Hepatocyte (in vitro differentiated cells): ENCODE measurements at regions not wholly inside any gene's neighbourhood (a gene's known extent, or its start where the extent isn't known, plus 50 kb on each side); places are given as distances from the start of the nearest gene placed in this dataset.

Experiments
- DNase-seq: peaks from one replicate; pipeline ENCODE4 v3.0.0-alpha.2; 2016; ENCODE audit warnings: low spot score
- H2AFZ ChIP-seq: fragments of 200-600 bp; sonication (generic); 2 replicates; pipeline ENCODE4 v1.6.0; 2016; ENCODE audit warnings: antibody characterized with exemption, mild to moderate bottlenecking
- H3K27ac ChIP-seq: fragments of 200-600 bp; sonication (generic); 2 replicates; pipeline ENCODE4 v1.5.1; 2016; ENCODE audit warnings: mild to moderate bottlenecking
- H3K27me3 ChIP-seq: fragments of 200-600 bp; sonication (generic); 2 replicates; pipeline ENCODE4 v1.6.1; 2016
- H3K36me3 ChIP-seq: fragments of 200-600 bp; sonication (generic); replicated peaks from 2 replicates; pipeline ENCODE4 v1.5.1; 2016; ENCODE audit warnings: low read depth; ENCODE audit not compliant: insufficient read depth
- H3K4me1 ChIP-seq: fragments of 200-600 bp; sonication (generic); 2 replicates; pipeline ENCODE4 v1.5.1; 2016; ENCODE audit warnings: mild to moderate bottlenecking, moderate library complexity; ENCODE audit not compliant: insufficient read depth
- H3K4me2 ChIP-seq: fragments of 200-600 bp; sonication (generic); 2 replicates; pipeline ENCODE4 v1.6.0; 2016
- H3K4me3 ChIP-seq: fragments of 200-600 bp; sonication (generic); 2 replicates; pipeline ENCODE4 v1.5.1; 2016; ENCODE audit warnings: mild to moderate bottlenecking
- H3K79me2 ChIP-seq: fragments of 200-600 bp; sonication (generic); 2 replicates; pipeline ENCODE4 v1.6.0; 2017; ENCODE audit warnings: mild to moderate bottlenecking
- H3K9me2 ChIP-seq: fragments of 200-600 bp; sonication (generic); replicated peaks from 2 replicates; pipeline ENCODE4 v1.6.0; 2017; ENCODE audit warnings: mild to moderate bottlenecking; ENCODE audit not compliant: insufficient read depth
- H3K9me3 ChIP-seq: fragments of 200-600 bp; sonication (generic); 2 replicates; pipeline ENCODE4 v1.5.1; 2016; ENCODE audit warnings: low read depth, mild to moderate bottlenecking
- H4K20me1 ChIP-seq: fragments of 200-600 bp; sonication (generic); 2 replicates; pipeline ENCODE4 v1.6.0; 2016; ENCODE audit warnings: mild to moderate bottlenecking; ENCODE audit not compliant: insufficient read depth, poor library complexity, severe bottlenecking
- CTCF ChIP-seq: fragments of 200-600 bp; sonication (generic); IDR thresholded peaks from 2 replicates; pipeline ENCODE4 v1.5.1; 2016; ENCODE audit warnings: antibody characterized with exemption, mild to moderate bottlenecking; ENCODE audit not compliant: poor library complexity
- EZH2 ChIP-seq: fragments of 200-600 bp; sonication (generic); IDR thresholded peaks from 2 replicates; pipeline ENCODE4 v1.6.1; 2016; ENCODE audit warnings: antibody characterized with exemption, mild to moderate bottlenecking, borderline replicate concordance
- EZH2phosphoT487 ChIP-seq: fragments of 200-600 bp; sonication (generic); IDR thresholded peaks from one replicate; pipeline ENCODE4 v1.6.1; 2018; ENCODE audit warnings: antibody characterized with exemption, mild to moderate bottlenecking, low read depth, moderate library complexity; ENCODE audit not compliant: unreplicated experiment, severe bottlenecking
- WGBS: methylation state at CpG from one replicate; pipeline ENCODE4 v1.1.6; 2016; ENCODE audit warnings: low lambda C conversion rate; ENCODE audit errors: missing lambda C conversion rate; 5-methylcytosine and 5-hydroxymethylcytosine counted together

GRCh38 chr22:49257551-49257961 lies 570.1 kb downstream of the BRD1 start:
- Histone ChIP-seq H2AFZ (no peak overlapping the region), H3K27ac (no peak overlapping the region), H3K4me3 (no peak overlapping the region), H4K20me1 (no peaks in the 10 kb centered on the region), H3K27me3 (no peaks in the 10 kb centered on the region), H3K36me3 (no peaks in the 10 kb centered on the region), H3K9me2 (no peaks in the 10 kb centered on the region), H3K79me2 (no peaks in the 10 kb centered on the region), H3K4me1 (no peaks in the 10 kb centered on the region), H3K9me3 (no peaks in the 10 kb centered on the region), H3K4me2 (no peak overlapping the region)
- TF ChIP-seq EZH2: no peak
- no peak for TF ChIP-seq EZH2phosphoT487
- TF ChIP-seq CTCF: no peak
- 86% methylated on average over 13 of the region's 13 CpGs for WGBS
- DNase-seq: no peak

- H2AFZ ChIP-seq: no peak overlapping the region
- H3K9me3 ChIP-seq: no peaks in the 10 kb centered on the region
- DNase-seq: no peak
- H3K4me2 ChIP-seq: no peak overlapping the region
- H3K36me3 ChIP-seq: no peaks in the 10 kb centered on the region
- H3K4me3 ChIP-seq: no peak overlapping the region
- H3K4me1 ChIP-seq: no peaks in the 10 kb centered on the region
- no peaks in the 10 kb centered on the region for H3K9me2 ChIP-seq
- H3K79me2 ChIP-seq: no peaks in the 10 kb centered on the region
- TF ChIP-seq EZH2: no peak
- TF ChIP-seq EZH2phosphoT487: no peak
- TF ChIP-seq CTCF: no peak
- H3K27ac ChIP-seq: no peak overlapping the region
- WGBS: 86% methylated on average over 17 of the region's 17 CpGs
- no peaks in the 10 kb centered on the region for H3K27me3 ChIP-seq
- H4K20me1 ChIP-seq: no peaks in the 10 kb centered on the region
Observed at GRCh38 chr22:49255741-49256318, 571.8 kb downstream of the BRD1 start.

GRCh38 chr22:49255154-49255553 lies 572.5 kb downstream of the BRD1 start:
- Histone ChIP-seq H3K4me1 (no peaks in the 10 kb centered on the region), H3K9me2 (no peaks in the 10 kb centered on the region), H3K27ac (no peak overlapping the region), H3K4me3 (no peak overlapping the region), H3K27me3 (no peaks in the 10 kb centered on the region), H4K20me1 (no peaks in the 10 kb centered on the region), H3K36me3 (no peaks in the 10 kb centered on the region), H3K9me3 (no peaks in the 10 kb centered on the region), H2AFZ (no peak overlapping the region), H3K4me2 (no peak overlapping the region), H3K79me2 (no peaks in the 10 kb centered on the region)
- TF ChIP-seq EZH2phosphoT487 (no peak), CTCF (no peak), EZH2 (no peak)
- 90% methylated on average over 11 of the region's 11 CpGs for WGBS
- no peak for DNase-seq
